ENCODE measurements at regions not wholly inside any gene's neighbourhood (a gene's known extent, or its start where the extent isn't known, plus 50 kb on each side); places are given as distances from the start of the nearest gene placed in this dataset.

- H3K27me3 ChIP-seq (ENCODE audit: control insufficient read depth, insufficient read depth, low read length): no peaks in the 10 kb centered on the region
- no peak for DNase-seq (ENCODE audit: low read depth, low spot score)
- no peaks in the 10 kb centered on the region for H3K9me3 ChIP-seq (ENCODE audit: control insufficient read depth, insufficient read depth, low read length)
- CTCF ChIA-PET: no interaction called here
- no peak overlapping the region for H3K27ac ChIP-seq (ENCODE audit: low read depth, low read length)
- POLR2A ChIA-PET: no interaction called here
- TF ChIP-seq, protein P1, sequence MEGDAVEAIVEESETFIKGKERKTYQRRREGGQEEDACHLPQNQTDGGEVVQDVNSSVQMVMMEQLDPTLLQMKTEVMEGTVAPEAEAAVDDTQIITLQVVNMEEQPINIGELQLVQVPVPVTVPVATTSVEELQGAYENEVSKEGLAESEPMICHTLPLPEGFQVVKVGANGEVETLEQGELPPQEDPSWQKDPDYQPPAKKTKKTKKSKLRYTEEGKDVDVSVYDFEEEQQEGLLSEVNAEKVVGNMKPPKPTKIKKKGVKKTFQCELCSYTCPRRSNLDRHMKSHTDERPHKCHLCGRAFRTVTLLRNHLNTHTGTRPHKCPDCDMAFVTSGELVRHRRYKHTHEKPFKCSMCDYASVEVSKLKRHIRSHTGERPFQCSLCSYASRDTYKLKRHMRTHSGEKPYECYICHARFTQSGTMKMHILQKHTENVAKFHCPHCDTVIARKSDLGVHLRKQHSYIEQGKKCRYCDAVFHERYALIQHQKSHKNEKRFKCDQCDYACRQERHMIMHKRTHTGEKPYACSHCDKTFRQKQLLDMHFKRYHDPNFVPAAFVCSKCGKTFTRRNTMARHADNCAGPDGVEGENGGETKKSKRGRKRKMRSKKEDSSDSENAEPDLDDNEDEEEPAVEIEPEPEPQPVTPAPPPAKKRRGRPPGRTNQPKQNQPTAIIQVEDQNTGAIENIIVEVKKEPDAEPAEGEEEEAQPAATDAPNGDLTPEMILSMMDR (IDR thresholded peaks at IDR 0.05; ENCODE audit: low read depth, low read length): no peak
- H3K4me3 ChIP-seq (ENCODE audit: low read depth, low read length): no peak overlapping the region
Observed at GRCh38 chr13:86710896-86711295, 911.7 kb upstream of the SLITRK6 start.

DNA sequence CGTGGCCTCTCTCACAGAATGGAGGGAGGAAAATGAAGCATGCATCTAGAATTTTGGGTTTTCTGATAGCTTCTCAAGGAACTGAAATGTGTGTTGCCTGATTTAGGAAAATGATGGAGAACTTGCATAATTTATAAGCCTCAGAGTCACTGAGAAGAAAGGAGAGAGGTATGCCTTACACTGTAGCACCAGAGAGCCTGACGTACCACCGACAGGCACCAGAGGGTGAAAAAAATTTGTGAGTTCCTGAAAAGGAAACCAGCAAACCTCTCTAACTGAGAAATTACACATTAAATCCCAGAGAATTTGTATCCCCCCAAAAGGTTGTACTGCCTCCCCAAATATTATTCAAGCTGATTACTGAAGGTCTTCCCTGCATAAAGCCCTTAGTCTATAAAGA is 915.3 kb upstream of the SLITRK6 start:
- Histone ChIP-seq H3K9me3 (ENCODE audit: control insufficient read depth, insufficient read depth, low read length) (no peaks in the 10 kb centered on the region), H3K27me3 (ENCODE audit: control insufficient read depth, insufficient read depth, low read length) (no peaks in the 10 kb centered on the region), H3K27ac (ENCODE audit: low read depth, low read length) (no peak overlapping the region), H3K4me3 (ENCODE audit: low read depth, low read length) (no peak overlapping the region)
- ChIA-PET POLR2A (no interaction called here), CTCF (no interaction called here)
- TF ChIP-seq, protein P1 (IDR thresholded peaks at IDR 0.05; ENCODE audit: low read depth, low read length): no peak
- no peak for DNase-seq (ENCODE audit: low read depth, low spot score)

- Histone ChIP-seq H3K4me3 (ENCODE audit: low read depth, low read length) (no peak overlapping the region), H3K9me3 (ENCODE audit: control insufficient read depth, insufficient read depth, low read length) (no peaks in the 10 kb centered on the region), H3K27ac (ENCODE audit: low read depth, low read length) (no peak overlapping the region), H3K27me3 (ENCODE audit: control insufficient read depth, insufficient read depth, low read length) (no peaks in the 10 kb centered on the region)
- TF ChIP-seq, protein P1 (IDR thresholded peaks at IDR 0.05; ENCODE audit: low read depth, low read length): peak; percentile 12; the same call in 1 of the 2 replicates
- no peak for DNase-seq (ENCODE audit: low read depth, low spot score)
- POLR2A ChIA-PET: no interaction called here
- CTCF ChIA-PET: interaction anchor here (0.7 to 0.9 kb wide), 2 partner anchors 9 to 549 kb away, joined by 3 read pairs; no protein-coding TSS in a partner anchor
Observed at GRCh38 chr13:86725105-86725504, 925.9 kb upstream of the SLITRK6 start.

- no peak overlapping the region for H3K4me3 ChIP-seq (ENCODE audit: low read depth, low read length)
- ChIA-PET CTCF (interaction anchor here (0.6 kb wide), 1 partner anchor 385 kb away, joined by 3 read pairs; no protein-coding TSS in a partner anchor), POLR2A (no interaction called here)
- no peaks in the 10 kb centered on the region for H3K9me3 ChIP-seq (ENCODE audit: control insufficient read depth, insufficient read depth, low read length)
- no peak overlapping the region for H3K27ac ChIP-seq (ENCODE audit: low read depth, low read length)
- TF ChIP-seq, protein P1 (IDR thresholded peaks at IDR 0.05; ENCODE audit: low read depth, low read length): no peak
- no peak for DNase-seq (ENCODE audit: low read depth, low spot score)
- H3K27me3 ChIP-seq (ENCODE audit: control insufficient read depth, insufficient read depth, low read length): no peaks in the 10 kb centered on the region
Observed at GRCh38 chr13:86729206-86729605, 930.0 kb upstream of the SLITRK6 start.

GRCh38 chr13:86731987-86732386 is 932.8 kb upstream of the SLITRK6 start:
- TF ChIP-seq, protein P1 (IDR thresholded peaks at IDR 0.05; ENCODE audit: low read depth, low read length): no peak
- CTCF ChIA-PET: no interaction called here
- DNase-seq (ENCODE audit: low read depth, low spot score): no peak

More at GRCh38 chr13:86731987-86732386, 932.8 kb upstream of the SLITRK6 start:
- no peak overlapping the region for H3K27ac ChIP-seq (ENCODE audit: low read depth, low read length)
- no peak overlapping the region for H3K4me3 ChIP-seq (ENCODE audit: low read depth, low read length)
- no peaks in the 10 kb centered on the region for H3K27me3 ChIP-seq (ENCODE audit: control insufficient read depth, insufficient read depth, low read length)
- H3K9me3 ChIP-seq (ENCODE audit: control insufficient read depth, insufficient read depth, low read length): no peaks in the 10 kb centered on the region
- POLR2A ChIA-PET: no interaction called here
